Ishikawa (cell line): ENCODE measurements at regions not wholly inside any gene's neighbourhood (a gene's known extent, or its start where the extent isn't known, plus 50 kb on each side); places are given as distances from the start of the nearest gene placed in this dataset.

Experiments
- EGR1 ChIP-seq: IDR thresholded peaks from 2 replicates; pipeline ENCODE4 v1.6.1; 2012
- EP300 ChIP-seq: IDR thresholded peaks from 2 replicates; pipeline ENCODE4 v1.6.1; 2012; ENCODE audit warnings: borderline replicate concordance
- NFIC ChIP-seq: IDR thresholded peaks from 2 replicates; pipeline ENCODE4 v1.6.1; 2012
- TEAD4 ChIP-seq: IDR thresholded peaks from 2 replicates; pipeline ENCODE4 v1.6.1; 2012
- YY1 ChIP-seq: IDR thresholded peaks from 2 replicates; pipeline ENCODE4 v1.6.1; 2012; ENCODE audit warnings: low read depth
- TF ChIP-seq, protein P1 (sequence below): IDR thresholded peaks from 2 replicates; pipeline ENCODE4 v1.6.1; 2012; ENCODE audit warnings: low read depth, mild to moderate bottlenecking

DNA sequence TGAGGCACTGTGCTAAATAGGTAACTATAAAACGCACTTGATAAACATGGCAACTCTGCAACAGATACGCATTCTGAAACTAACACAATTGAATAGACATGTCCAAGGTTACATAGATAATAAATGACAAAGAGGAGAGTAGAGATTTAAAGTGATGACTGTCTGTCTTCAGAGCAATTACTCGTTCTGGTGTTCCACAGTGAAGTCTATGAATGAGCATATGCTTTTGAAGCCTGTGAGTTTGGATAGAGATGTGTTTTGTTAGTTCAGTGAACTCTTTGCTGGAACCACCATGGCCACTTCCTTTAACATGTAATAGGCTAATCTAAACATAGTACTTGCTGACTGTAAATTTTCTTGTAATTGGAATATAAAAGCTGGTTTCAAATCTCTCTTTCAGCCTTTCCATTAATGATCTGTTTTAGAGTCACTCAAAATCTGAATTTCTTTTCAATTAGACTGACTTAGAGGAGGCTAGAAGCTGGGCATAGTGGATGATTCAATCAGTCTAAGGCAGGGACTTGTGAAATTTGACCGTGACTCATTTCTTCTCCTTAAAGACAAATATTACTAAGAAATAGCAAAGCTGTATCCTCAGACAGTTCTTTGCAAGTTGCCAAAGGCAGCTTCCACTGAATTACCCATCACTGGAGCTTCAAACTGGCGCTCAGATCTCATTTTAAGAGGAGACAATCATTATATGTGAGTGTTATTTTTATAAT, 1130.1 kb upstream of the CELF4 start:
- TF ChIP-seq, protein P1, sequence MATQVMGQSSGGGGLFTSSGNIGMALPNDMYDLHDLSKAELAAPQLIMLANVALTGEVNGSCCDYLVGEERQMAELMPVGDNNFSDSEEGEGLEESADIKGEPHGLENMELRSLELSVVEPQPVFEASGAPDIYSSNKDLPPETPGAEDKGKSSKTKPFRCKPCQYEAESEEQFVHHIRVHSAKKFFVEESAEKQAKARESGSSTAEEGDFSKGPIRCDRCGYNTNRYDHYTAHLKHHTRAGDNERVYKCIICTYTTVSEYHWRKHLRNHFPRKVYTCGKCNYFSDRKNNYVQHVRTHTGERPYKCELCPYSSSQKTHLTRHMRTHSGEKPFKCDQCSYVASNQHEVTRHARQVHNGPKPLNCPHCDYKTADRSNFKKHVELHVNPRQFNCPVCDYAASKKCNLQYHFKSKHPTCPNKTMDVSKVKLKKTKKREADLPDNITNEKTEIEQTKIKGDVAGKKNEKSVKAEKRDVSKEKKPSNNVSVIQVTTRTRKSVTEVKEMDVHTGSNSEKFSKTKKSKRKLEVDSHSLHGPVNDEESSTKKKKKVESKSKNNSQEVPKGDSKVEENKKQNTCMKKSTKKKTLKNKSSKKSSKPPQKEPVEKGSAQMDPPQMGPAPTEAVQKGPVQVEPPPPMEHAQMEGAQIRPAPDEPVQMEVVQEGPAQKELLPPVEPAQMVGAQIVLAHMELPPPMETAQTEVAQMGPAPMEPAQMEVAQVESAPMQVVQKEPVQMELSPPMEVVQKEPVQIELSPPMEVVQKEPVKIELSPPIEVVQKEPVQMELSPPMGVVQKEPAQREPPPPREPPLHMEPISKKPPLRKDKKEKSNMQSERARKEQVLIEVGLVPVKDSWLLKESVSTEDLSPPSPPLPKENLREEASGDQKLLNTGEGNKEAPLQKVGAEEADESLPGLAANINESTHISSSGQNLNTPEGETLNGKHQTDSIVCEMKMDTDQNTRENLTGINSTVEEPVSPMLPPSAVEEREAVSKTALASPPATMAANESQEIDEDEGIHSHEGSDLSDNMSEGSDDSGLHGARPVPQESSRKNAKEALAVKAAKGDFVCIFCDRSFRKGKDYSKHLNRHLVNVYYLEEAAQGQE, result no peak
- TF ChIP-seq NFIC, result no peak
- no peak for TF ChIP-seq EGR1
- TF ChIP-seq YY1, result no peak
- TF ChIP-seq TEAD4, result no peak
- TF ChIP-seq EP300, result no peak
